ENCODE measurements at regions not wholly inside any gene's neighbourhood (a gene's known extent, or its start where the extent isn't known, plus 50 kb on each side); places are given as distances from the start of the nearest gene placed in this dataset.

GRCh38 chr11:45424411-45425180 lies 138.5 kb upstream of the SYT13 start:
- H3K4me3 ChIP-seq (ENCODE audit: low read depth, low read length) = no peak overlapping the region
- H3K27ac ChIP-seq (ENCODE audit: insufficient read depth, low read length, poor library complexity, severe bottlenecking) = no peak overlapping the region
- Mint-ChIP-seq H3K4me3 (no peak overlapping the region), H3K36me3 (no peaks in the 10 kb centered on the region), H3K9me3 (peaks cover 0 to 5% (median 0%) of the 10 kb centered on the region in 7 donors), H3K4me1 (no peaks in the 10 kb centered on the region), H3K27me3 (peaks cover 29% of the 10 kb centered on the region), H3K27ac (no peak overlapping the region)
- DNase-seq (no peak), ATAC-seq (ENCODE audit: low read depth in 2 of 2) (no peak)
- peaks cover 0 to 2% of the 10 kb centered on the region in 2 experiments for H3K9me3 ChIP-seq (ENCODE audit: control insufficient read depth in 2 of 2, low read length in 2 of 2)
- H3K36me3 ChIP-seq (ENCODE audit: control insufficient read depth, insufficient read depth, low read length) = no peaks in the 10 kb centered on the region
- no peaks in the 10 kb centered on the region for H3K4me1 ChIP-seq (ENCODE audit: control insufficient read depth, insufficient read depth, low read length, poor library complexity, severe bottlenecking)
- peaks cover 3% of the 10 kb centered on the region for H3K27me3 ChIP-seq (ENCODE audit: control insufficient read depth, insufficient read depth, low read length)

GRCh38 chr11:45423475-45424120 lies 137.5 kb upstream of the SYT13 start:
- Mint-ChIP-seq H3K36me3 (no peaks in the 10 kb centered on the region), H3K4me3 (no peak overlapping the region), H3K4me1 (no peaks in the 10 kb centered on the region), H3K9me3 (peaks cover 0 to 5% (median 0%) of the 10 kb centered on the region in 7 donors), H3K27ac (no peak overlapping the region), H3K27me3 (peaks cover 26% of the 10 kb centered on the region)
- no peak overlapping the region for H3K27ac ChIP-seq (ENCODE audit: insufficient read depth, low read length, poor library complexity, severe bottlenecking)
- H3K4me3 ChIP-seq (ENCODE audit: low read depth, low read length) = no peak overlapping the region
- peaks cover 0 to 4% of the 10 kb centered on the region in 2 experiments for H3K9me3 ChIP-seq (ENCODE audit: control insufficient read depth in 2 of 2, low read length in 2 of 2)
- H3K36me3 ChIP-seq (ENCODE audit: control insufficient read depth, insufficient read depth, low read length) = no peaks in the 10 kb centered on the region
- peaks cover 3% of the 10 kb centered on the region for H3K27me3 ChIP-seq (ENCODE audit: control insufficient read depth, insufficient read depth, low read length)
- DNase-seq (no peak), ATAC-seq (ENCODE audit: low read depth in 2 of 2) (no peak)
- no peaks in the 10 kb centered on the region for H3K4me1 ChIP-seq (ENCODE audit: control insufficient read depth, insufficient read depth, low read length, poor library complexity, severe bottlenecking)

DNA sequence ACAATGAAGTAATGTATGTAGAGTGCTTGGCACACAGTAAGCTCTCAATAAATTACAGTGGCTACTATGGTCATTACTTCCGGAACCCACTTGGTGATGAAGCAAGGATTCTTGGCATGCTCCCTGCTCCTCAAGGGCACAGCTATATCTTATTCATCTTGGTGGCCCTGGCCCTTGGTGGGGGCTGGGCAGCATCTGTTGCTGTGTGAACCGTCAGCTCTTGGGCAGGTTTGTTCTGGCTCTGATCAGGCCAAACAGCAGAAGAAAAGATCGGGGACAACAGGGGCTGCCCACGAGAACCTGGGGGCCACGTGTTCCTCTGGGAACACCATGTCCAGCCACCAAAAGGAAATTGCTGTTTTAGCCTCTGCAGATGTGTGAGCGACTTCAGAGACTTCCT lies 136.9 kb upstream of the SYT13 start:
- H3K36me3 Mint-ChIP-seq = no peaks in the 10 kb centered on the region
- H3K4me3 Mint-ChIP-seq = no peak overlapping the region
- H3K27me3 ChIP-seq (ENCODE audit: control insufficient read depth, insufficient read depth, low read length) = no peaks in the 10 kb centered on the region
- DNase-seq (no peak), ATAC-seq (ENCODE audit: low read depth in 2 of 2) (no peak)
- no peaks in the 10 kb centered on the region for H3K4me1 ChIP-seq (ENCODE audit: control insufficient read depth, insufficient read depth, low read length, poor library complexity, severe bottlenecking)
- no peak overlapping the region for H3K27ac Mint-ChIP-seq
- no peak overlapping the region for H3K4me3 ChIP-seq (ENCODE audit: low read depth, low read length)
- no peaks in the 10 kb centered on the region for H3K36me3 ChIP-seq (ENCODE audit: control insufficient read depth, insufficient read depth, low read length)
- peaks cover 23% of the 10 kb centered on the region for H3K27me3 Mint-ChIP-seq
- H3K4me1 Mint-ChIP-seq = no peaks in the 10 kb centered on the region
- H3K9me3 Mint-ChIP-seq = peaks cover 0 to 5% (median 0%) of the 10 kb centered on the region in 7 donors
- peaks cover 0 to 4% of the 10 kb centered on the region in 2 experiments for H3K9me3 ChIP-seq (ENCODE audit: control insufficient read depth in 2 of 2, low read length in 2 of 2)
- H3K27ac ChIP-seq (ENCODE audit: insufficient read depth, low read length, poor library complexity, severe bottlenecking) = no peak overlapping the region

GRCh38 chr11:45414088-45414487 lies 127.9 kb upstream of the SYT13 start:
- H3K9me3 ChIP-seq (ENCODE audit: control insufficient read depth in 2 of 2, low read length in 2 of 2) = no peaks in the 10 kb centered on the region
- no peak overlapping the region for H3K27ac ChIP-seq (ENCODE audit: insufficient read depth, low read length, poor library complexity, severe bottlenecking)
- peaks cover 26% of the 10 kb centered on the region for H3K27me3 Mint-ChIP-seq
- H3K36me3 Mint-ChIP-seq = no peaks in the 10 kb centered on the region
- no peak overlapping the region for H3K4me3 Mint-ChIP-seq
- no peaks in the 10 kb centered on the region for H3K27me3 ChIP-seq (ENCODE audit: control insufficient read depth, insufficient read depth, low read length)
- no peak for DNase-seq
- H3K36me3 ChIP-seq (ENCODE audit: control insufficient read depth, insufficient read depth, low read length) = no peaks in the 10 kb centered on the region
- no peak for ATAC-seq (ENCODE audit: low read depth in 2 of 2)
- no peaks in the 10 kb centered on the region for H3K4me1 ChIP-seq (ENCODE audit: control insufficient read depth, insufficient read depth, low read length, poor library complexity, severe bottlenecking)
- no peak overlapping the region for H3K4me3 ChIP-seq (ENCODE audit: low read depth, low read length)
- H3K9me3 Mint-ChIP-seq = peaks cover 0 to 3% (median 0%) of the 10 kb centered on the region in 7 donors
- no peaks in the 10 kb centered on the region for H3K4me1 Mint-ChIP-seq
- no peak overlapping the region for H3K27ac Mint-ChIP-seq

DNA sequence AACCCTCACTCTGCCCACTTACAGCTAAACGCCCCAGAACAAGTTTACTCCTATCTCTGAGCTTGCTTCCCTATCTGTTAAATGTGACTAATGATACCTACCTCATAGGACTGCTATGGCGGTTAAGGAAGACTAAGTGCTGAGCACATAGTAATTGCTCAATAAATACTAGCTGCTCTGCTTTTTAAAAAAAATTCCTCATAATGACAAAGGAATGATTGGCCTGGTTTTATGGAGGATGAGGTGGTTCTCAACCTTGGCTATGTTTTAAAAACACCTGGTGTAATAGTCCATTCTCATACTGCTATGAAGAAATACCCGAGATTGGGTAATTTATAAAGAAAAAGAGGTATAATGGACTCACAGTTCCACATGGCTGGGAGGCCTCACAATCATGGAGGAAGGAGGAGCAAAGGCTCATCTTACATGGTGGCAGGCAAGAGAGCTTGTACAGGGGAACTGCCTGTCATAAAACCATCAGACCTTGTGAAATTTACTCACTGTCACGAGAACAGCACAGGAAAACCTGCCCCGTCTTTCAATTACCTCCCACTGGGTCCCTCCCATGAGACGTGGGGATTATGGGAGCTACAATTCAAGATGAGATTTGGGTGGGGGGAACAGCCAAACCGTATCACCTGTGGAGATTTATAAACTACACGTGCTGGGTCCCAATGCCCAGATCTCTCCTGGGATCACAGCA lies 127.2 kb upstream of the SYT13 start:
- Histone ChIP-seq H3K27me3 (ENCODE audit: control insufficient read depth, insufficient read depth, low read length) (no peaks in the 10 kb centered on the region), H3K4me1 (ENCODE audit: control insufficient read depth, insufficient read depth, low read length, poor library complexity, severe bottlenecking) (no peaks in the 10 kb centered on the region), H3K9me3 (ENCODE audit: control insufficient read depth in 2 of 2, low read length in 2 of 2) (no peaks in the 10 kb centered on the region), H3K4me3 (ENCODE audit: low read depth, low read length) (no peak overlapping the region), H3K27ac (ENCODE audit: insufficient read depth, low read length, poor library complexity, severe bottlenecking) (no peak overlapping the region), H3K36me3 (ENCODE audit: control insufficient read depth, insufficient read depth, low read length) (no peaks in the 10 kb centered on the region)
- DNase-seq = no peak
- Mint-ChIP-seq H3K27me3 (peaks cover 26% of the 10 kb centered on the region), H3K27ac (no peak overlapping the region), H3K36me3 (no peaks in the 10 kb centered on the region), H3K4me1 (no peaks in the 10 kb centered on the region), H3K9me3 (no peaks in the 10 kb centered on the region), H3K4me3 (no peak overlapping the region)
- no peak for ATAC-seq (ENCODE audit: low read depth in 2 of 2)

GRCh38 chr11:45412521-45412920 lies 126.4 kb upstream of the SYT13 start:
- no peaks in the 10 kb centered on the region for H3K9me3 ChIP-seq (ENCODE audit: control insufficient read depth in 2 of 2, low read length in 2 of 2)
- H3K36me3 Mint-ChIP-seq = no peaks in the 10 kb centered on the region
- DNase-seq = no peak
- no peak overlapping the region for H3K27ac ChIP-seq (ENCODE audit: insufficient read depth, low read length, poor library complexity, severe bottlenecking)
- ATAC-seq (ENCODE audit: low read depth in 2 of 2) = no peak
- H3K4me3 ChIP-seq (ENCODE audit: low read depth, low read length) = no peak overlapping the region
- H3K36me3 ChIP-seq (ENCODE audit: control insufficient read depth, insufficient read depth, low read length) = no peaks in the 10 kb centered on the region
- peaks cover 22% of the 10 kb centered on the region for H3K27me3 Mint-ChIP-seq
- no peaks in the 10 kb centered on the region for H3K9me3 Mint-ChIP-seq
- H3K4me1 ChIP-seq (ENCODE audit: control insufficient read depth, insufficient read depth, low read length, poor library complexity, severe bottlenecking) = no peaks in the 10 kb centered on the region
- H3K27me3 ChIP-seq (ENCODE audit: control insufficient read depth, insufficient read depth, low read length) = no peaks in the 10 kb centered on the region
- H3K4me3 Mint-ChIP-seq = no peak overlapping the region
- H3K27ac Mint-ChIP-seq = no peak overlapping the region
- no peaks in the 10 kb centered on the region for H3K4me1 Mint-ChIP-seq

GRCh38 chr11:45412051-45412471 lies 125.9 kb upstream of the SYT13 start:
- H3K4me1 Mint-ChIP-seq = no peaks in the 10 kb centered on the region

More at GRCh38 chr11:45412051-45412471, 125.9 kb upstream of the SYT13 start:
- no peak overlapping the region for H3K27ac Mint-ChIP-seq
- H3K4me3 Mint-ChIP-seq = no peak overlapping the region
- ATAC-seq (ENCODE audit: low read depth in 2 of 2) = no peak
- H3K9me3 Mint-ChIP-seq = no peaks in the 10 kb centered on the region
- DNase-seq = no peak
- Histone ChIP-seq H3K27me3 (ENCODE audit: control insufficient read depth, insufficient read depth, low read length) (no peaks in the 10 kb centered on the region), H3K36me3 (ENCODE audit: control insufficient read depth, insufficient read depth, low read length) (no peaks in the 10 kb centered on the region), H3K9me3 (ENCODE audit: control insufficient read depth in 2 of 2, low read length in 2 of 2) (no peaks in the 10 kb centered on the region), H3K27ac (ENCODE audit: insufficient read depth, low read length, poor library complexity, severe bottlenecking) (no peak overlapping the region), H3K4me3 (ENCODE audit: low read depth, low read length) (no peak overlapping the region), H3K4me1 (ENCODE audit: control insufficient read depth, insufficient read depth, low read length, poor library complexity, severe bottlenecking) (no peaks in the 10 kb centered on the region)
- H3K27me3 Mint-ChIP-seq = peaks cover 22% of the 10 kb centered on the region
- no peaks in the 10 kb centered on the region for H3K36me3 Mint-ChIP-seq
